Suprapubic skin (tissue), 4 donors: ENCODE measurements at regions not wholly inside any gene's neighbourhood (a gene's known extent, or its start where the extent isn't known, plus 50 kb on each side); places are given as distances from the start of the nearest gene placed in this dataset.
A peak's percentile ranks its signal among the peaks of the same experiment; 100 is the strongest.

ENCODE experiments used
- DNase-seq, 2 donors: peaks; one replicate each; pipeline ENCODE4 v3.0.0-alpha.2; 2019; ENCODE audit warnings: low spot score in 2 of 2
- H3K27ac ChIP-seq: fragments of 200-600 bp; sonication (generic); one replicate; pipeline ENCODE4 v1.5.1; 2019
- H3K27me3 ChIP-seq: fragments of 200-600 bp; sonication (generic); one replicate; pipeline ENCODE4 v1.5.1; 2019
- H3K36me3 ChIP-seq: fragments of 200-600 bp; sonication (generic); one replicate; pipeline ENCODE4 v1.5.1; 2019
- H3K4me1 ChIP-seq: fragments of 200-600 bp; sonication (generic); one replicate; pipeline ENCODE4 v1.5.1; 2019
- H3K4me3 ChIP-seq: fragments of 200-600 bp; sonication (generic); one replicate; pipeline ENCODE4 v1.5.1; 2019; ENCODE audit warnings: mild to moderate bottlenecking
- H3K9me3 ChIP-seq: fragments of 200-600 bp; sonication (generic); one replicate; pipeline ENCODE4 v1.5.1; 2019
- EP300 ChIP-seq: sonication (generic); formaldehyde crosslinking; IDR thresholded peaks from one replicate; pipeline ENCODE4 v1.6.1; 2017; ENCODE audit warnings: antibody characterized with exemption
- POLR2A ChIP-seq, 2 donors: fragments of 450-650 bp; IDR thresholded peaks; one replicate each; pipeline ENCODE4 v1.6.1; 2017; ENCODE audit warnings: antibody characterized with exemption in 2 of 2, mild to moderate bottlenecking in 2 of 2, moderate library complexity in 2 of 2
- POLR2AphosphoS5 ChIP-seq, 3 donors: sonication (generic); formaldehyde crosslinking; IDR thresholded peaks; one replicate each; pipeline ENCODE4 v1.6.1; 2017; ENCODE audit warnings: antibody characterized with exemption in 3 of 3
- WGBS: methylation state at CpG from one replicate; pipeline ENCODE4 v1.1.5; 2018; 5-methylcytosine and 5-hydroxymethylcytosine counted together
- TF ChIP-seq, protein P1 (sequence below), 2 donors: fragments of 200-600 bp in 1 of 2; fragments of 450-650 bp in 1 of 2; sonication (generic) in 1 of 2; IDR thresholded peaks; one replicate each; pipeline ENCODE4 v1.5.1; 2016 to 2019; ENCODE audit warnings: antibody characterized with exemption in 2 of 2, mild to moderate bottlenecking in 1 of 2, moderate library complexity in 1 of 2

DNA sequence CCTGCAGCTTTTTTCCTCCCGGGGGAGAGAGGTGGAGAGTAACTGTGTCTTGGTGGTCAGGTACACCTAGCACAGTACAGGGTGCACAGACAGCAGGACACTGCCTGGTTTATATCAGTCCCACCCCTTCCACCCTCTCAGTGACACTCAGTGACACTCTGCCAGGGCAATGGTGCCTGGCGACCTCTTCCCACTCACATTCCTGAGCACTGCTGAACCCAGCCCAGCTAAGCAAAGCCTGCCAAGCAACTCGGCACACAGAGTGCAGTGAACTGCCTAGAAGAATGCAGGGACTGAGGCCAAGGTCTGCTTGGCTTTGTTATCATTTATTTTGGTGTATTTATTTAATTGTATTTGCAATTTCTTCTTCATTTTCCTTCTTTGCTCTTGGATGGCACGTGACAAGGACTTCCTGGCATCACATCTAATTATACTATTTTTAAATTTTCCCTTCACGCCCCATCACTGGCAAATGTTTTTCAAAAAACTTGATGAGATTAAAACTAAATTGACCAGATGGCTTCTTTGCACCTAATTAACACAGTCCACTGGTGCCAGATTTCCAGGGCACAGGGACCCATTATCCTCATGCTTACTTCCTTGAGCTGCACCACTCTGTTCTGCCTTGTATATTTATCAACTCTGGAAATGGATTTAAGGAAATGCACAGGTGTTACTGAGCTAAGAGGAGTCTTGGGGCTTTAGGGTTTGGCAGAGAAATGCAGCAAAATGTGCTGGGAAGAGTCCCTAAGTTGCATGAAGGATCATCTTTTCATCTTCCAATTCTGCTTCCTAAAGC lies 205.6 kb downstream of the ADAMTS15 start:
- H3K4me1 ChIP-seq: peaks cover 48% of the 10 kb centered on the region
- no peaks in the 10 kb centered on the region for H3K27me3 ChIP-seq
- TF ChIP-seq EP300 (no peak), POLR2AphosphoS5 (IDR thresholded peaks at IDR 0.05) (peak in 2 of 3 donors; percentile 66 to 73), POLR2A (IDR thresholded peaks at IDR 0.05) (no peak)
- TF ChIP-seq, protein P1, sequence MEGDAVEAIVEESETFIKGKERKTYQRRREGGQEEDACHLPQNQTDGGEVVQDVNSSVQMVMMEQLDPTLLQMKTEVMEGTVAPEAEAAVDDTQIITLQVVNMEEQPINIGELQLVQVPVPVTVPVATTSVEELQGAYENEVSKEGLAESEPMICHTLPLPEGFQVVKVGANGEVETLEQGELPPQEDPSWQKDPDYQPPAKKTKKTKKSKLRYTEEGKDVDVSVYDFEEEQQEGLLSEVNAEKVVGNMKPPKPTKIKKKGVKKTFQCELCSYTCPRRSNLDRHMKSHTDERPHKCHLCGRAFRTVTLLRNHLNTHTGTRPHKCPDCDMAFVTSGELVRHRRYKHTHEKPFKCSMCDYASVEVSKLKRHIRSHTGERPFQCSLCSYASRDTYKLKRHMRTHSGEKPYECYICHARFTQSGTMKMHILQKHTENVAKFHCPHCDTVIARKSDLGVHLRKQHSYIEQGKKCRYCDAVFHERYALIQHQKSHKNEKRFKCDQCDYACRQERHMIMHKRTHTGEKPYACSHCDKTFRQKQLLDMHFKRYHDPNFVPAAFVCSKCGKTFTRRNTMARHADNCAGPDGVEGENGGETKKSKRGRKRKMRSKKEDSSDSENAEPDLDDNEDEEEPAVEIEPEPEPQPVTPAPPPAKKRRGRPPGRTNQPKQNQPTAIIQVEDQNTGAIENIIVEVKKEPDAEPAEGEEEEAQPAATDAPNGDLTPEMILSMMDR (IDR thresholded peaks at IDR 0.05): no peak
- peak; percentile 87 to 91 for DNase-seq
- WGBS: 12% methylated on average over 5 of the region's 5 CpGs
- no peak overlapping the region for H3K4me3 ChIP-seq
- no peaks in the 10 kb centered on the region for H3K9me3 ChIP-seq
- peak overlapping the region; percentile 81 for H3K27ac ChIP-seq
- H3K36me3 ChIP-seq: no peaks in the 10 kb centered on the region

DNA sequence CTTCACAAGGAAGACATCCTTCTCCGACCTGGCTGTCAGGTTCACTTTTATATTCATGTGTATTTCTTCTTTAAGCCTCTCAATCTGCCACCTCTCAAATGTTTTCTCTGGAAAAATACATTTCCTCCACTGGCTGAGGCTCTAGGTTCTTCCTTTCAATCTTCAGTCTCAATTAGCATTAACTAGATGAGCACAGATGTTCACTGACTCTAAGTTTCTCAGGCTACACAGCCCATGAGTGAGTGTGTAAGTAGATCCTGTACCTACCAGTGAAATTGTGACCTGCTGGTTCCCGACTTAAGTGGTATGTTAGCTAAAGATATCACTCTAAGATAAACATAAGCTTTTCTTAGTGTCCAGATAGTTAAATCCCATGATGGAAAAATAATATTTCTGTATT lies 206.9 kb downstream of the ADAMTS15 start:
- Histone ChIP-seq H3K36me3 (no peaks in the 10 kb centered on the region), H3K9me3 (no peaks in the 10 kb centered on the region), H3K4me1 (peaks cover 35% of the 10 kb centered on the region), H3K4me3 (no peak overlapping the region), H3K27ac (no peak overlapping the region), H3K27me3 (no peaks in the 10 kb centered on the region)
- WGBS: 93% methylated on average over 2 of the region's 2 CpGs
- no peak for DNase-seq
- TF ChIP-seq, protein P1 (IDR thresholded peaks at IDR 0.05): no peak
- TF ChIP-seq EP300 (no peak), POLR2AphosphoS5 (IDR thresholded peaks at IDR 0.05) (no peak), POLR2A (IDR thresholded peaks at IDR 0.05) (no peak)

DNA sequence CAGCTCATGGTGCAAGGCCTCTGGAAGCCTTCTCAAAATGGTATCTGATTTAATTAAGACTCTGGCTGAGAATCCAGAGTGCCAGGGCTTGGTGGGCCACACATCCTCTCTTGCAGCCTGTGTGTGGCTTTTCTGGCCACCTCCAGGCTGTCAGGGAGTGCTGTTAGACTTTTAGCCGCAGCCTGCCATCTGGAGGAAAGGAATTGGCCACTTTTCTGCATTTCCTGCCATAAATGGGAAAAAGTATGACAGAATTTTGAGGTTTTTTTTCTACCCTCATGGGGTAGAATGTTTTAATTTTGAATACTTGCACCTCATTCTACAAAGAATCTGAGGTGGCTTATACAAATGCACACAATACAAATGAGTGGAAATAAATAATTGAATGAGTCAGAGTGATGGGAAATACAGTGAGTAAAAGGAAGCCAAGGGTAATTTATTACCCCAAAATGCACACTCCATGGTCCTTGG lies 218.4 kb downstream of the ADAMTS15 start:
- no peaks in the 10 kb centered on the region for H3K36me3 ChIP-seq
- DNase-seq: no peak
- 56% methylated on average over 1 of the region's 1 CpG for WGBS

DNA sequence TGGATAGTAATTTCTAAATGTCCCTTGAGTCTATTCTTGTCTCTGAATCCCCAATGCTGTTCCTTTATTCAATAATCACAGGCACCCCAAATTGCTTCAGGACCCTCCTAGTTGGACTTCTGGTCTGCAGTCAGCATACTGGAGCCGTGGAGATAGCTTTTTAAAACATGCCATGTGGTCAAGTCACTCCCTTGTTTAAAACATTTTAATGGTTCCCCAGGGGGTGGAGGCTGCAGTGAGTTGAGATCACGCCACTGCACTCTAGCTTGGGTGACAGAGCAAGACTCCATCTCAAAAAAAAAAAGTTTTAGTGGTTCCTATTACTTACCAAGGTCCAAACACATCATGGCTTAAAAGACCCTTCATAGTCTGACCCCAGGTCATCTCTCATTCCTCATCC lies 220.3 kb downstream of the ADAMTS15 start:
- Histone ChIP-seq H3K27me3 (no peaks in the 10 kb centered on the region), H3K9me3 (no peaks in the 10 kb centered on the region), H3K4me1 (peaks cover 6% of the 10 kb centered on the region), H3K36me3 (no peaks in the 10 kb centered on the region), H3K27ac (no peak overlapping the region), H3K4me3 (no peak overlapping the region)
- 66% methylated on average over 2 of the region's 2 CpGs for WGBS
- no peak for TF ChIP-seq POLR2A (IDR thresholded peaks at IDR 0.05)
- TF ChIP-seq, protein P1 (IDR thresholded peaks at IDR 0.05): no peak
- DNase-seq: no peak

More for the DNA sequence above, 218.4 kb downstream of the ADAMTS15 start:
- Histone ChIP-seq H3K4me3 (no peak overlapping the region), H3K9me3 (no peaks in the 10 kb centered on the region), H3K27me3 (no peaks in the 10 kb centered on the region), H3K4me1 (no peaks in the 10 kb centered on the region), H3K27ac (no peak overlapping the region)
- TF ChIP-seq, protein P1 (IDR thresholded peaks at IDR 0.05): no peak
- no peak for TF ChIP-seq POLR2A (IDR thresholded peaks at IDR 0.05)
- TF ChIP-seq EP300: no peak
- no peak for TF ChIP-seq POLR2AphosphoS5 (IDR thresholded peaks at IDR 0.05)

DNA sequence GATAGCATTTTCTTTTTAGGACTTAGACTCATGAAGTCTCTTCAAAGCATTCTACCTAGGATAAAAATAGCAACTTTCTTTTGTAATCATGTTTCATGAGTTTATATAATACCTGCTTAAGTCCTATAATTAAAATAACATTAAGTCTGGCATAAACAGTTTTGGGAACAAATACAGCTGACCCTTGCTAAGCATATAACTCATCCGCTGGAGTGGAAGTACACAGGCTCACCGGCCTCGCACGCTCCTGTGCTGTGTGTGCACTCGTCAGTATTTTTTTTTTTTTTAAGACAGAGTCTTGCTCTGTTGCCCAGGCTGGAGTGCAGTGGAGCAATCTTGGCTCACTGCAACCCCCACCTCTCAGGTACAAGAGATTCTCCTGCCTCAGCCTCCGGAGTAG lies 221.8 kb downstream of the ADAMTS15 start:
- WGBS: 97% methylated on average over 6 of the region's 6 CpGs
- H3K4me3 ChIP-seq: no peak overlapping the region
- TF ChIP-seq EP300: no peak
- TF ChIP-seq, protein P1 (IDR thresholded peaks at IDR 0.05): no peak
- no peak for TF ChIP-seq POLR2AphosphoS5 (IDR thresholded peaks at IDR 0.05)
- no peak for TF ChIP-seq POLR2A (IDR thresholded peaks at IDR 0.05)
- no peaks in the 10 kb centered on the region for H3K36me3 ChIP-seq
- H3K4me1 ChIP-seq: peaks cover 6% of the 10 kb centered on the region
- H3K27me3 ChIP-seq: no peaks in the 10 kb centered on the region
- H3K27ac ChIP-seq: no peak overlapping the region
- no peaks in the 10 kb centered on the region for H3K9me3 ChIP-seq
- DNase-seq: no peak
